HFF-Myc (cell line): ENCODE measurements at regions not wholly inside any gene's neighbourhood (a gene's known extent, or its start where the extent isn't known, plus 50 kb on each side); places are given as distances from the start of the nearest gene placed in this dataset.

Experiments
- DNase-seq: peaks from one replicate; pipeline ENCODE4 v3.0.0-alpha.2; 2011; ENCODE audit warnings: low read depth; ENCODE audit errors: extremely low read depth
- H3K4me3 ChIP-seq: replicated peaks from 2 replicates; pipeline ENCODE4 v1.5.1; 2011; ENCODE audit warnings: low read depth, mild to moderate bottlenecking, control low read depth, low read length
- CTCF ChIP-seq: IDR thresholded peaks from 2 replicates; pipeline ENCODE4 v1.5.1; 2012; ENCODE audit warnings: mild to moderate bottlenecking, low read depth, low read length, control low read depth; ENCODE audit errors: missing control alignments

DNA sequence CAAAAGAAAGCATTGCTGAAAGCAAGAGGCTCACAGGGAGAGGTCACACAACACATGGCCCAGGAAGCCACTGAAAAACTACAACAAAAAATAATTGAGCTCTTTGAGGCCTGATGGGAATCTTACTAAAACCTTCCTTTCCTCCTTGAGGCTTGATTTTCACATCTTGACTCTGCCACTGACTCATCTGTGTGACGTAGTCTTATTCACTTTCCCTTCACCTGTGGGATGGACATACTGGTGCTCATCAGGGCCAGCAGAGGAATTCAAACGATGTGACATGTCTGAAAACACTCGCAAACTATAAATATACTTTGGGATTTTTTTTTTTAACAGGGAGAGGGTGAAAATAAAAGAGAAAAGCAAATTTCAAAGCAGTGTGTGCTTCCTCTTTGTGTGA lies 78.3 kb upstream of the ASIC2 start:
- no peak for TF ChIP-seq CTCF
- DNase-seq, result no peak
- H3K4me3 ChIP-seq, result no peak overlapping the region

DNA sequence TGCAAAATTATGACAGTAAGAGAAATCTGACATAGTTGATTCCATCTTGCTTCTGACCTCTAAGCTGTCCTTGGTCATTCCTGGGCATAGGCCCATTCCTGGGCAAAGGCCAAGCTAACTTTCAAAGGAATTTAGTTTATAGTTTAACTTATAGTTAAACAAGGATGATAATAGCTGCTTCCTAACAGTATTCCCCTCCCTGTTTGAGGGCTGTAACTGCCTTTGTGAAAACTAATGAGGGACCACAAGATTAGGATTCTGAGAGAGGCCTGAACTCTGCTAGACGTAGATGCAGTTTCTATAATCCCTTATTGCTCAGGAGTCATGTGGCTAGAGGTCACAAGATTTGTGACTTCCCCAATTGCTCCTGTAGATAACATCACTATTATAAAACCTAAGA lies 80.2 kb upstream of the ASIC2 start:
- no peak overlapping the region for H3K4me3 ChIP-seq
- no peak for TF ChIP-seq CTCF
- DNase-seq, result no peak

- no peak for TF ChIP-seq CTCF
- no peak for DNase-seq
Observed at GRCh38 chr17:33375103-33375502, 82.0 kb upstream of the ASIC2 start.

DNA sequence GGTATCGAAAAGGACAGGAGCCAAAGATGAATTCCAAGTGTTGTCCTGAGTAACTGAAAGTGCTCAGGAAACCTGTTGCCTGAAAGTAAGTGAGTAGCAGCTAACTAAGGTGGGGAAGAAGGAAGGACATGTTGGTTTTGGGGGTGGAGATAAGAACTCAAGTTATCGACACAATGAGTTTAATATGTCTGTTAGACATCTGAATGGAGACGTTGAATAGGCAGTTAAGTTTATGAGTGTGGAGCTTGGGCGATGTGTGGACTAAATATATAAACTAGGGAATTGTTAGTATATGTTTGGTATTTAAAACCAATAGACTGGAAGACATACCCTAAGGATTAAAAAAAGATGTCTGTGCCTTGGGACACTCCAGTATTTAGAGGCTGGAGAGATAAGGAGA lies 82.7 kb upstream of the ASIC2 start:
- TF ChIP-seq CTCF, result no peak
- no peak for DNase-seq
- H3K4me3 ChIP-seq, result no peak overlapping the region

More at GRCh38 chr17:33375103-33375502, 82.0 kb upstream of the ASIC2 start:
- H3K4me3 ChIP-seq, result no peak overlapping the region

DNA sequence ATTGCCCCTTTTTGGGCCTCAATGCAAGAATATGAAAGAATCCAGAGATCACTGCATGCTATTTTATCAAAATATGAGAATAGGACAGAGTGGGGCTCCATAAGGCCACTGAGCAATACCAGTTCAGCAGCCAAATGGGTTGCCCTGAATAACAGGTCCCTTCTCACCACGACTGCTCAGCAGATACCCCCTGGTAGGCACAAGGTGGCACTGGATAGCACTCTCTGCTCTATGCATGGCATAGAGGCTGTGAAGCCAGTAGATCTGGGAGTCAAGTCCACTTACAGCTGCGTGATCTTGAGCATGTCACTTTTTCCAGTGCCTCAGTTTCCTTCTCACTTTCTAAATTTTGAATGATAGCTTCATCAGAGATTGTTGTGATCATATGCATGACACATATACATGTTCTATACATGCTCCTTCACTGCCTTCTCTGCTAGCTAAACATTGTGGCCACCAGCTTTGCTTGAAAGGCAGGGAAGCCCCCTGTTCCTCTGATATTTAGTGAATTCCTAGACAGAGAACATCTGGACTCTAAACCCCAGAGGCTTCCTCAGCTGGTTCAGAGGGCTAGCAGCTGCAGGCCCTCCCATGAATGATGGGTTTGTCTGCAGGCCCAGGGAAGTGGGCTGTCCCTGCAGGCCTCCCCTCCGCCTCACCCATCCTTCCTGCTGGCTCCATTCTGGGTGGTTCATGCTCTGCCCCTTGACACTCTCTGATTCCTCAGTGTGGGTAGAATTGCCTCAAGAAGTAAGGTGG lies 84.9 kb upstream of the ASIC2 start:
- no peak overlapping the region for H3K4me3 ChIP-seq
- DNase-seq, result no peak
- no peak for TF ChIP-seq CTCF

GRCh38 chr17:33381201-33381600 lies 88.1 kb upstream of the ASIC2 start:
- DNase-seq, result no peak
- no peak overlapping the region for H3K4me3 ChIP-seq
- no peak for TF ChIP-seq CTCF
